ENCODE measurements at regions not wholly inside any gene's neighbourhood (a gene's known extent, or its start where the extent isn't known, plus 50 kb on each side); places are given as distances from the start of the nearest gene placed in this dataset.

DNA sequence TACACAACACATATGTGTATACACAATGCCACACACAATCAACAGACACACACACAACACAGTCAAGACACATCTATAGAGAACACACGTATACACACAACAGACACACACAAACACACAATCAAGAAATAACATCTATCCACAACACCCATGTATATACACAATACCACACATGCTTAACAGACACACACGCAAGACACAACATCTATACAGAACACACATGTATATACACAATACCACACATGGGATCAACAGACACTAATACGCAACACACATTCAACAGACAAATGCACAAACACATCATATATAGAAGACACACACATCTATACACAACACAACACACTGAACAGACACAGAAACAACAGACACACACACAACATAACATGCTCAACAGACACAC, 234.8 kb downstream of the SHOX start:
- TF ChIP-seq POLR2A (IDR thresholded peaks at IDR 0.05): no peak
- TF ChIP-seq, protein P1, sequence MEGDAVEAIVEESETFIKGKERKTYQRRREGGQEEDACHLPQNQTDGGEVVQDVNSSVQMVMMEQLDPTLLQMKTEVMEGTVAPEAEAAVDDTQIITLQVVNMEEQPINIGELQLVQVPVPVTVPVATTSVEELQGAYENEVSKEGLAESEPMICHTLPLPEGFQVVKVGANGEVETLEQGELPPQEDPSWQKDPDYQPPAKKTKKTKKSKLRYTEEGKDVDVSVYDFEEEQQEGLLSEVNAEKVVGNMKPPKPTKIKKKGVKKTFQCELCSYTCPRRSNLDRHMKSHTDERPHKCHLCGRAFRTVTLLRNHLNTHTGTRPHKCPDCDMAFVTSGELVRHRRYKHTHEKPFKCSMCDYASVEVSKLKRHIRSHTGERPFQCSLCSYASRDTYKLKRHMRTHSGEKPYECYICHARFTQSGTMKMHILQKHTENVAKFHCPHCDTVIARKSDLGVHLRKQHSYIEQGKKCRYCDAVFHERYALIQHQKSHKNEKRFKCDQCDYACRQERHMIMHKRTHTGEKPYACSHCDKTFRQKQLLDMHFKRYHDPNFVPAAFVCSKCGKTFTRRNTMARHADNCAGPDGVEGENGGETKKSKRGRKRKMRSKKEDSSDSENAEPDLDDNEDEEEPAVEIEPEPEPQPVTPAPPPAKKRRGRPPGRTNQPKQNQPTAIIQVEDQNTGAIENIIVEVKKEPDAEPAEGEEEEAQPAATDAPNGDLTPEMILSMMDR (IDR thresholded peaks at IDR 0.05): no peak

Data from breast epithelium (tissue), 3 donors.